ENCODE measurements at regions not wholly inside any gene's neighbourhood (a gene's known extent, or its start where the extent isn't known, plus 50 kb on each side); places are given as distances from the start of the nearest gene placed in this dataset.
"Not testable (repeated sequence)": the region's sequence is repeated elsewhere in the genome, so short reads cannot be mapped to it uniquely, and the experiment has no call there.

DNA sequence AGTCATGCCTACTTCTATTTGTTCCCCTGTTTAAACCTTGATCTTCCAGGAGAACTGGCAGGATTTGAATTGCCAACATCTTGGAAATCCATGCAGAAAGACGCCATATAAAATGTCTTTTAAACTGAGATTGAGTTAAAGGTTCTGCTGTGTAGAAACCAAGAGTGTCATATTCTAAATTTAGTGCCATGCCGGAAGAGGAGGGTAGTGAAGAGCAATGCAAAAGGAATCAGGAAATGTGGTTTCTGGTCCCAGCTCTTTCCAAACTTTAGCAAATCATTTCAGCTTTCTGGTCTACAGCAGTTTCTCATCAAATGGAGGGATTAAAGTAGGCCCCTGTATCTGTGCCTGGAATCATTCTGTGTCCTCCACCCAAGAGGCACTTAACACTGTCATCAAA, 85.7 kb downstream of the BTG1 start:
- DNase-seq = no peak

DNA sequence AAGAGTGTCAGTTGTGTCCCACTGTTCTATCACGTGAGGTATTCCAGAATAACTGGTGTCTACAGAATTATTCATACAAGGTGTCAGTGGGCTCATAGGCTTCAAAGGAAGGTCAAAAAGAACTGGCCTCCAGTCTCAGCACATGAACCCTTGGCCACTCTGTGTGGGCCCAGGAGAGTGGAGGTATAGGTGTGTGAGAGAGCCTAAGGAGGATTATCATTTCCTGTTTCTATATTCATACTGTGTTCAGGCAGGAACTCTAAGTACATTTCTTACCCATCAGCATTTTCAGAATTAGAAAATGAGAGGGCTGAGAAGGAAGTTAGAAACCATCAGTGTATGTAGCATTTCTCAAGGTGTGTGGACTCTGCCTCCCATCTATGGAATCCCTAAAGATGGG, 87.0 kb downstream of the BTG1 start:
- DNase-seq = no peak

DNA sequence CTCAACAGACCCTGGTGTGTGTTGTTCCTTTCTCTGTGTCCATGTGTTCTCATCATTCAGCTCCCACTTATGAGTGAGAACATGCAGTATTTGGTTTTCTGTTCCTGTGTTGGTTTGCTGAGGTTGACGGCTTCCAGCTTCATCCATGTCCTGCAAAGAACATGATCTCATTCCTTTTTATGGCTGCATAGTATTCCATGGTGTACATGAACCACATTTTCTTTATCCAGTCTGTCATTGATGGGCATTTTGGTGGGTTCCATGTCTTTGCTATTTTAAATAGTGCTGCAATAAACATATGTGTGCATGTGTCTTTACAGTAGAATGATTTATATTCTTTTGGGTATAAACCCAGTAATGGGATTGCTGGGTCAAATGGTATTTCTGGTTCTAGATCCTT, 88.9 kb downstream of the BTG1 start:
- DNase-seq = not testable (repeated sequence)

DNA sequence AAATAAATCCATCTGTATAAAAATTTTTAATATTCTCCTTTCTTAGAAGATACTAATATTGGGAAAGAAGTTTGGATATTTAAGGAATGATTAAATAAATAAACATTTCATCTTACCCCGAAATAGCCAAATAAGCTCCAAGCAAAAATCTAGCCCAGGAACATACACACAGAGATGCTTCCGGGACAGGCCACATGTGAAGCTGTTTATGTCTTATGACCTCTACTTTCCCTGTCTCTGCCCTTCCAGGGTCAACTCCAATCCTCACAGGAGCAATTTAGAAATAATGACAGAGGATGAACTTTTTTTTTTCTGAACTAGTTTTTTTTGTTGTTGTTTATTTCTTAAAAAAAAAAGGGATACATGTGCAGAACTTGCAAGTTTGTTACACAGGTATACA, 89.4 kb downstream of the BTG1 start:
- no peak for DNase-seq

GRCh38 chr12:92055877-92056276, 89.8 kb downstream of the BTG1 start:
- no peak for DNase-seq

GRCh38 chr12:92051441-92051840, 94.2 kb downstream of the BTG1 start:
- no peak for DNase-seq

DNA sequence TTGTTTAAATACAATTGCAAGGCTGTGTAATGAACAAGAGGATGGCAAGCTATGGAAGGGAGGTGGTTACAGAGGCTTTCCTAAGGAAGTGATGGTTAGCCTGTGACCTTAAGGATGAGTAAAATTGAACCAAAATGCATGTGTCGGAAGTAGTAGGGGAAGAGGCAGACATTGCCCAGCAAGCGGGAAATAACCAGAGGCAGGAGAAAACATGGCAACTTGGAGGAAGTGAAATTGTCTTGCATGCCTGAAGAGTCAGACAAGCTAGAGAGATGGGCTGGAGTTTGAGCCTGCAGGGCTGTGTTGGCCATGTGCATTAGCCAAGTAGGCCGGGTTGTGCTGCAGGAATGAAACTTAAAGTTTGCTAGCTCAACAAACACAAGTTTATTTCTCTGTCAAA, 96.2 kb downstream of the BTG1 start:
- no peak for DNase-seq

- no peak for DNase-seq
Measured at GRCh38 chr12:92047393-92047826, 98.2 kb downstream of the BTG1 start.

DNA sequence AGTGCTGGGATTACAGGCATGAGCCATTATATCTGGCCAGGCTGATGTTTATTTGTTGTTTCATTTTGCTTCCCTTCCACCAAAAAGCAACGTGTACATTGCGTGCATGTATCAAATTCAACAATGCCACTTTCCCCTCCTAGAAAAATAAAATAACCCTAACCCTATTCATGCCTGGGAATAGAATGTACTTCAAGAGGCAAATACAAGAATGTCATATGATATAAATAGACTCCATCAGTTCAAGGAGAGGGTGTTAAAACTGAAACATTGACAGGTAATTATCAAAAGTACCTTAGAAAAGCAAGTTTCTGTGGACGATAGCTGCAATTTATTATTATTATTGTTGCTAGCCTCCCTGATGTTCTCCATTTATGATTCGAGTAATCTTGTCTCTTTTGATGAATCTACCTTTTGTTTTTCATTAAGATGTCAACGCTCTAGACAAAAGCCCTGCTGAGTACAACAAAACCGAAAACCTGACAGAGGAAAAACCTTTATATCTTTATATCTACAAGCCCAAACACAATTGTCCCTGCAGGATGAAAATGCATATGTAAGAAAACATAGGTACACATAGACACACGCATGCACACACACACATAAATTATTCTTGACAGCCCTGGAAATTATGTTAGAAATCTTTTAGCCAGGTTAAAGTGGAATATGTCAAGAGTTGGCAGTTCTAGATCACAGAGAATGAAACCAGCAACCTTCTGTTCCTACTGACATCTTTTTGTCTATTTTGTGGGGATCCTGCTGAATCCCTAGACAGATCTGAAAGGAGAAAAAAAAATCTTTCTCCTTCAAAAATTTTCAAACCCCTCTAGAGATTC, 98.9 kb downstream of the BTG1 start:
- DNase-seq = no peak

DNA sequence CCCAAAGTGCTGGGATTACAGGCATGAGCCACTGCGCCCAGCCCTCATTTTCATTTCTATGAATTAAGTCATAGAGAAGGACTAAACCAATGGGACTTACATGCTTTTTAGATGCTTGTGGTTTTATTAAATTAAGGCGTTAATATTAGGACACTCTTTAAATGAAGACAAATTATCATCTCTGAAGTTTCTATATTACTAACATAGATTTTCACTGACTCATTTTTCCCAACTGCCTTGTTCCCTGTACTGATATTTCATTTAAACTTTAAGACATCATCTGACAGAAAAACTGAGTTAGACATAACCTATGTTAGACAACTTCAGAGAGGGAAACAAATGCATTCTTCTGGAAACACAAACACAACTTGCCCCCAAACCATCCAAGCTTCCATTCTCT, 99.8 kb downstream of the BTG1 start:
- DNase-seq = no peak

GRCh38 chr12:92044435-92044834, 101.2 kb downstream of the BTG1 start:
- DNase-seq = no peak

DNA sequence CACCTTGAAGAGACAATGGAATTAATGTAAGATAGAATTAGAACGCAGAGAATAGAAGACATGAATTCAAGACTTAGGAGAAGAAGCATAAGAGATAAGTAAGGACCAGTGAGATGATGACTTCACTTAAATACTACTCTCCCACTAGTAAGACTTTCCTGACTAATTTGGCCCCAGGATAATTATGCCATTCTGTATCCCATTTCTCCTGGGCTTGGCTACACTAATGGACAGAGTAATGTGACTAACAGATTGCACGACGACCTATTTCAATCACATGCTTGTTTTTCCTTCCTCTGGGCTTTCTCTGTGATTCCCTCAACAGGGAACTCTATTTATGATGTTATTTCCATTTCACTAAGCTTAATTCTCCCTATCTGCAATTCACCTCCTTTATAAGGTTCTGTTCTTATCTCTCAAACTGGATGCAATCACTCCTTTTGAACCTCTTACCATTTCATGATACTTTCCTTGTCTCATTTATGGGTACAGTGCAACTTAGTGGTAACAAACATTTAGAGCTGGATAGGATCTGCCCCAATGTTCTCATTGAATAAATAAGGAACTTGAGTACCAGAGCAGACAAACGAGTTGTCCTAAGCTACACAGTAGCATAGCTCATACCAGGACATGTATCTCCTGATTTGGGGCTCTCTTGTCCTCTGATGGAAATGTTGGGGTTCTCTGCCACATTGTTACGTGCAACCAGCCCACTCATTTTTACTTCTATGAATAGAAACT, 102.7 kb downstream of the BTG1 start:
- no peak for DNase-seq

- DNase-seq = peak; percentile 57
Measured at GRCh38 chr12:92041742-92042141, 103.9 kb downstream of the BTG1 start.

GRCh38 chr12:92039046-92039445, 106.6 kb downstream of the BTG1 start:
- peak; percentile 33 for DNase-seq

GRCh38 chr12:92038476-92038875, 107.2 kb downstream of the BTG1 start:
- DNase-seq = no peak

GRCh38 chr12:92036771-92037453, 108.7 kb downstream of the BTG1 start:
- no peak for DNase-seq

GRCh38 chr12:92036061-92036620, 109.5 kb downstream of the BTG1 start:
- no peak for DNase-seq

GRCh38 chr12:92035477-92035876, 110.2 kb downstream of the BTG1 start:
- no peak for DNase-seq

GRCh38 chr12:92034858-92035401, 110.7 kb downstream of the BTG1 start:
- DNase-seq = peak; percentile 69

GRCh38 chr12:92034083-92034482, 111.6 kb downstream of the BTG1 start:
- no peak for DNase-seq

DNA sequence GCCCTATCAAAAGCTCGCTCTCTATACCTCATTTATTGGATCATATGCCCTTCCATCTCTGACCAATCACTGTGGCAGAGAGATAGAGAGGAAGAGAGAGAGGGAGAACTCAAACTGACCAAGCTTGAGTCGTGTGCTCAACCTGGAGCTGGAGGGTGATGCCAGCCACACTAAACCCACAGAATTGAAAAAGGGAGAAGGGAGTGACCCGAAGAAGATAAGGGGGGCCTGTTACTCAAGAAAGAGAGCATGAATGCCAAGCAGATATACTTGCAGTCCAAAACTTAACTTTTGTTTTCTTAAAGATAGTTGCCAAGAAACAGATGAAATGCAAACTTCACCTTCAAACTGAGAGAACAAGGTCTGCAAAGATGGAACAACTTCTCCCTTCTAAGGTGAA, 112.7 kb downstream of the BTG1 start:
- DNase-seq = no peak

GRCh38 chr12:92032101-92032500, 113.5 kb downstream of the BTG1 start:
- DNase-seq = no peak

GRCh38 chr12:92030618-92031017, 115.0 kb downstream of the BTG1 start:
- peak; percentile 35 for DNase-seq

All from dermis blood vessel endothelial cell (primary cell).